ENCODE measurements at regions not wholly inside any gene's neighbourhood (a gene's known extent, or its start where the extent isn't known, plus 50 kb on each side); places are given as distances from the start of the nearest gene placed in this dataset.

- Histone ChIP-seq H3K4ac (replicated peaks; ENCODE audit: insufficient read length, low read depth, low read length) (no peak overlapping the region), H3K9me3 (ENCODE audit: insufficient read depth in 2 of 2, low read depth in 1 of 2, low read length in 1 of 2) (no peaks in the 10 kb centered on the region), H3K56ac (replicated peaks; ENCODE audit: insufficient read length, low read depth, low read length) (no peak overlapping the region), H4K20me1 (replicated peaks in 1 of 2; ENCODE audit: control insufficient read depth in 1 of 2, insufficient read depth in 2 of 2, low read length in 2 of 2) (no peaks in the 10 kb centered on the region), H3K4me3 (ENCODE audit: extremely low read depth in 1 of 4, insufficient read depth in 2 of 4, low read depth in 3 of 4, low read length in 4 of 4) (no peak overlapping the region), H2AFZ (ENCODE audit: low read length) (no peak overlapping the region), H3K9ac (replicated peaks in 1 of 4; ENCODE audit: extremely low read depth in 1 of 4, low read depth in 3 of 4, low read length in 3 of 4) (no peak overlapping the region), H2BK5ac (ENCODE audit: low read depth, low read length) (no peak overlapping the region), H3K36me3 (ENCODE audit: control insufficient read depth in 2 of 4, insufficient read depth in 4 of 4, low read length in 3 of 4) (no peaks in the 10 kb centered on the region), H3K27me3 (replicated peaks in 1 of 4; ENCODE audit: control insufficient read depth in 3 of 4, extremely low read depth in 1 of 4, insufficient read depth in 3 of 4, low read length in 3 of 4) (peaks cover 0 to 9% (median 4%) of the 10 kb centered on the region in 4 experiments; a peak in 4 of 7 replicates), H2BK12ac (ENCODE audit: low read depth, low read length) (no peak overlapping the region), H3K27ac (ENCODE audit: low read depth, low read length) (no peak overlapping the region), H2BK20ac (ENCODE audit: low read length) (no peak overlapping the region), H2AK5ac (ENCODE audit: low read depth, low read length) (no peak overlapping the region), H3K4me1 (replicated peaks in 1 of 4; ENCODE audit: control insufficient read depth in 3 of 4, insufficient read depth in 4 of 4, low read length in 3 of 4) (peaks cover 0 to 2% (median 0%) of the 10 kb centered on the region in 4 experiments; a peak in 4 of 7 replicates), H3K79me2 (ENCODE audit: control insufficient read depth in 1 of 2, insufficient read depth in 2 of 2, low read length in 2 of 2) (no peaks in the 10 kb centered on the region), H2BK15ac (ENCODE audit: low read length) (no peak overlapping the region), H4K8ac (ENCODE audit: extremely low read depth, insufficient read depth, low read length) (no peak overlapping the region), H2BK120ac (replicated peaks; ENCODE audit: low read depth, low read length) (no peak overlapping the region), H3K23me2 (ENCODE audit: low read depth, low read length) (no peaks in the 10 kb centered on the region), H3K79me1 (ENCODE audit: low read depth, low read length) (no peaks in the 10 kb centered on the region), H3K4me2 (ENCODE audit: insufficient read depth in 1 of 2, low read depth in 2 of 2, low read length in 2 of 2) (no peak overlapping the region), H4K91ac (replicated peaks; ENCODE audit: insufficient read length, low read length) (no peak overlapping the region), H3K23ac (ENCODE audit: insufficient read length) (no peak overlapping the region), H3K18ac (ENCODE audit: extremely low read depth, low read length) (no peak overlapping the region), H3K14ac (ENCODE audit: insufficient read length) (no peak overlapping the region), H4K5ac (ENCODE audit: insufficient read length, low read depth, low read length) (no peak overlapping the region)
- DNase-seq (ENCODE audit: low read depth in 1 of 2, low spot score in 2 of 2) (no peak), FAIRE-seq (no peak)
- 96% methylated on average over 1 of the region's 1 CpG; no CpG with 5 or more reads in 1 of the 2 experiments for WGBS, 2 experiments (ENCODE audit: extremely low coverage in 1 of 2, insufficient coverage in 1 of 2, insufficient read length in 1 of 2, insufficient replicate concordance in 2 of 2, low coverage in 1 of 2, low lambda C conversion rate in 2 of 2, missing lambda C conversion rate in 1 of 2)
- CTCF ChIA-PET (ENCODE audit: partially characterized antibody): interaction anchor here (0.6 to 2.6 kb wide), 3 partner anchors 32 to 83 kb away, joined by 3 to 18 read pairs (median 3); no protein-coding TSS in a partner anchor
- POLR2A ChIA-PET (ENCODE audit: partially characterized antibody): no interaction called here
- TF ChIP-seq PHF8 (conservative IDR thresholded peaks at IDR 0.05; ENCODE audit: low read depth, low read length): no peak
- no peak for TF ChIP-seq POLR2A (IDR thresholded peaks at IDR 0.05; ENCODE audit: control extremely low read depth in 1 of 2, low read depth in 2 of 2, low read length in 2 of 2)
- no peak for TF ChIP-seq RXRA (IDR thresholded peaks at IDR 0.05; ENCODE audit: insufficient read depth, low read depth, low read length)
- no peak for TF ChIP-seq GTF2F1 (IDR thresholded peaks at IDR 0.05; ENCODE audit: borderline replicate concordance, low read depth, low read length)
- TF ChIP-seq POLR2AphosphoS5 (IDR thresholded peaks at IDR 0.05; ENCODE audit: low read depth, low read length): no peak
- no peak for TF ChIP-seq CBX5 (IDR thresholded peaks at IDR 0.05; ENCODE audit: low read depth, low read length)
- no peak for TF ChIP-seq RNF2 (IDR thresholded peaks at IDR 0.05; ENCODE audit: borderline replicate concordance, low read depth, low read length, missing control alignments, poor library complexity, severe bottlenecking)
- TF ChIP-seq SP1 (IDR thresholded peaks at IDR 0.05; ENCODE audit: low read depth, low read length): no peak
- no peak for TF ChIP-seq SUZ12 (IDR thresholded peaks at IDR 0.05; ENCODE audit: low read length)
- TF ChIP-seq E2F6 (IDR thresholded peaks at IDR 0.05): no peak
- no peak for TF ChIP-seq MAFK (IDR thresholded peaks at IDR 0.05; ENCODE audit: low read depth, low read length)
- TF ChIP-seq JUND (IDR thresholded peaks at IDR 0.05; ENCODE audit: low read length): no peak
- TF ChIP-seq BACH1 (IDR thresholded peaks at IDR 0.05; ENCODE audit: low read length): no peak
- TF ChIP-seq SP4 (IDR thresholded peaks at IDR 0.05; ENCODE audit: low read length): no peak
Observed at GRCh38 chr18:76627444-76627843, 132.4 kb upstream of the ZNF516 start.

Data from H1 (cell line).